CD14-positive monocyte (primary cell): ENCODE measurements at regions not wholly inside any gene's neighbourhood (a gene's known extent, or its start where the extent isn't known, plus 50 kb on each side); places are given as distances from the start of the nearest gene placed in this dataset.

Experiments
- DNase-seq, 3 donors: peaks; one replicate each; pipeline ENCODE4 v3.0.0-alpha.2; 2011 to 2022
- H2AFZ ChIP-seq: 2 replicates; pipeline ENCODE4 v1.6.0; 2012; ENCODE audit warnings: mild to moderate bottlenecking, low read depth, low read length, inconsistent platforms; ENCODE audit not compliant: insufficient read depth, poor library complexity, severe bottlenecking
- H3K27ac ChIP-seq, 2 donors: 1 replicate in 1 of 2; 2 replicates in 1 of 2; pipeline ENCODE4 v1.5.1; 2012 to 2013; ENCODE audit warnings: low read length in 2 of 2, control low read depth in 1 of 2, inconsistent platforms in 1 of 2, low read depth in 1 of 2, mild to moderate bottlenecking in 1 of 2
- H3K27me3 ChIP-seq, 2 donors: one replicate each; pipeline versions ENCODE4 v1.6.0 to v1.6.1; 2011 to 2013; ENCODE audit warnings: low read length in 2 of 2; ENCODE audit not compliant: control insufficient read depth in 2 of 2, insufficient read depth in 2 of 2
- H3K36me3 ChIP-seq, 2 donors: replicated peaks in 1 of 2; 1 replicate in 1 of 2; 2 replicates in 1 of 2; pipeline versions ENCODE4 v1.5.1 to v1.6.1; 2012 to 2013; ENCODE audit warnings: low read length in 2 of 2, control low read depth in 1 of 2, inconsistent platforms in 1 of 2, mild to moderate bottlenecking in 1 of 2; ENCODE audit not compliant: insufficient read depth in 2 of 2, control insufficient read depth in 1 of 2
- H3K4me1 ChIP-seq, 2 donors: 1 replicate in 1 of 2; 2 replicates in 1 of 2; pipeline versions ENCODE4 v1.5.1 to v1.6.1; 2012 to 2013; ENCODE audit warnings: low read length in 2 of 2, control low read depth in 1 of 2, inconsistent platforms in 1 of 2, mild to moderate bottlenecking in 1 of 2, moderate library complexity in 1 of 2; ENCODE audit not compliant: insufficient read depth in 2 of 2, control insufficient read depth in 1 of 2
- H3K4me2 ChIP-seq: replicated peaks from 2 replicates; pipeline ENCODE3; 2012; ENCODE audit warnings: low read length, moderate library complexity, mild to moderate bottlenecking; ENCODE audit not compliant: poor library complexity, severe bottlenecking; ENCODE audit errors: extremely low read depth
- H3K4me3 ChIP-seq, 3 experiments: fragments of 200-600 bp in 1 of 3; sonication (generic) in 1 of 3; replicated peaks in 1 of 3; 1 replicate in 2 of 3; 2 replicates in 1 of 3; pipeline ENCODE4 v1.5.1; 2011 to 2013; ENCODE audit warnings: low read length in 3 of 3, mild to moderate bottlenecking in 3 of 3, control low read depth in 2 of 3, low read depth in 2 of 3, inconsistent platforms in 1 of 3, moderate library complexity in 1 of 3
- H3K79me2 ChIP-seq: 2 replicates; pipeline ENCODE4 v1.6.0; 2012; ENCODE audit warnings: mild to moderate bottlenecking, control low read depth, inconsistent platforms, low read length, moderate library complexity; ENCODE audit not compliant: insufficient read depth
- H3K9ac ChIP-seq: 2 replicates; pipeline ENCODE4 v1.6.0; 2017; ENCODE audit warnings: low read length, mild to moderate bottlenecking; ENCODE audit not compliant: insufficient read depth, poor library complexity, severe bottlenecking
- H3K9me3 ChIP-seq, 2 donors: replicated peaks in 1 of 2; 1 replicate in 1 of 2; 2 replicates in 1 of 2; pipeline versions ENCODE4 v1.5.1 to v1.6.1; 2012 to 2013; ENCODE audit warnings: low read length in 2 of 2, control low read depth in 1 of 2; ENCODE audit not compliant: control insufficient read depth in 1 of 2, insufficient read depth in 1 of 2
- H4K20me1 ChIP-seq: 2 replicates; pipeline ENCODE4 v1.6.0; 2012; ENCODE audit warnings: mild to moderate bottlenecking, low read length, control low read depth, moderate library complexity; ENCODE audit not compliant: insufficient read depth
- H3K27ac Mint-ChIP-seq, 7 donors: one replicate each; pipeline ENCODE4 v1.8.0; 2020; ENCODE audit warnings: mild to moderate bottlenecking in 7 of 7, mixed read lengths in 7 of 7, moderate library complexity in 6 of 7, inconsistent platforms in 2 of 7
- H3K27me3 Mint-ChIP-seq, 3 donors: one replicate each; pipeline ENCODE4 v1.8.0; 2021 to 2022; ENCODE audit warnings: low read depth in 3 of 3, mild to moderate bottlenecking in 3 of 3, mixed read lengths in 3 of 3, moderate library complexity in 3 of 3, inconsistent platforms in 1 of 3
- H3K36me3 Mint-ChIP-seq, 2 donors: one replicate each; pipeline ENCODE4 v1.8.0; 2020; ENCODE audit warnings: mixed read lengths in 2 of 2, inconsistent platforms in 1 of 2, mild to moderate bottlenecking in 1 of 2
- H3K4me1 Mint-ChIP-seq: one replicate; pipeline ENCODE4 v1.8.0; 2020; ENCODE audit warnings: mild to moderate bottlenecking, mixed read lengths
- H3K4me3 Mint-ChIP-seq, 2 donors: one replicate each; pipeline ENCODE4 v1.8.0; 2020; ENCODE audit warnings: mild to moderate bottlenecking in 2 of 2, mixed read lengths in 2 of 2, moderate library complexity in 1 of 2
- H3K9me3 Mint-ChIP-seq, 7 donors: one replicate each; pipeline ENCODE4 v1.8.0; 2020 to 2022; ENCODE audit warnings: mixed read lengths in 7 of 7, mild to moderate bottlenecking in 6 of 7, moderate library complexity in 6 of 7, inconsistent platforms in 2 of 7
- whole genome bisulfite sequencing: methylation state at CpG from one replicate; pipeline ENCODE4 v1.1.5; 2013; ENCODE audit warnings: missing lambda C conversion rate; ENCODE audit not compliant: insufficient coverage; 5-methylcytosine and 5-hydroxymethylcytosine counted together
- intact Hi-C, 2 donors: fragments of 100-400 bp; cut with micrococcal nuclease; formaldehyde crosslinking; loops; one replicate each; pipeline versions ENCODE4 v1.15.0 to v1.15.1; 2023
- TF ChIP-seq, protein P1 (sequence below): fragments of 200-600 bp; IDR thresholded peaks from one replicate; pipeline ENCODE4 v1.8.0; 2022; ENCODE audit warnings: antibody characterized with exemption, mild to moderate bottlenecking

DNA sequence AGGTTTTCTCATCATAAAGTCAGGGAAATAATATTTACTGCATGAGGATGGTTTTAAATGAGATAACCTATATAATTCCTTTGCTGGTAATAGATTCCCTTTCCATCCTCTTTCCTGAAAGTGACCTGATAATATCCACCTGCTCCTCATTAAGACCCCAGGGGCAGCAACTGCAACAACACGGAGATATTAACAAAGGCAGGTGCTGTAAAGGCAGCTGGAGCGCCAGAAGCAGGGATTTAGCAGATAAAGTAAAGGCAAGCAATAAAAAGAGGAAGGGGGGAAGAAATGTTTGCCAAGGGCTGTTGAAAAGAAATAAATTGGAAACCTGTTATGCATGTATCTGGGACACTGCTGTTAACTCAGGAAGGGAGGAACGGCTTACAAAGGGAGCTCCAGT lies 472.6 kb upstream of the KLHL29 start:
- Histone ChIP-seq H3K4me1 (no peaks in the 10 kb centered on the region), H3K27ac (no peak overlapping the region), H3K79me2 (no peaks in the 10 kb centered on the region), H4K20me1 (no peaks in the 10 kb centered on the region), H3K27me3 (no peaks in the 10 kb centered on the region), H3K36me3 (no peaks in the 10 kb centered on the region), H3K9me3 (no peaks in the 10 kb centered on the region), H2AFZ (no peak overlapping the region), H3K9ac (no peak overlapping the region), H3K4me2 (no peak overlapping the region), H3K4me3 (no peak overlapping the region)
- H3K27ac Mint-ChIP-seq: no peak overlapping the region
- H3K4me3 Mint-ChIP-seq: no peak overlapping the region
- no peaks in the 10 kb centered on the region for H3K4me1 Mint-ChIP-seq
- WGBS: 87% methylated on average over 2 of the region's 3 CpGs
- peaks cover 0 to 6% (median 0%) of the 10 kb centered on the region in 7 donors for H3K9me3 Mint-ChIP-seq
- H3K27me3 Mint-ChIP-seq: no peaks in the 10 kb centered on the region
- H3K36me3 Mint-ChIP-seq: no peaks in the 10 kb centered on the region
- DNase-seq: no peak
- intact Hi-C loops: no loop called here
- TF ChIP-seq, protein P1, sequence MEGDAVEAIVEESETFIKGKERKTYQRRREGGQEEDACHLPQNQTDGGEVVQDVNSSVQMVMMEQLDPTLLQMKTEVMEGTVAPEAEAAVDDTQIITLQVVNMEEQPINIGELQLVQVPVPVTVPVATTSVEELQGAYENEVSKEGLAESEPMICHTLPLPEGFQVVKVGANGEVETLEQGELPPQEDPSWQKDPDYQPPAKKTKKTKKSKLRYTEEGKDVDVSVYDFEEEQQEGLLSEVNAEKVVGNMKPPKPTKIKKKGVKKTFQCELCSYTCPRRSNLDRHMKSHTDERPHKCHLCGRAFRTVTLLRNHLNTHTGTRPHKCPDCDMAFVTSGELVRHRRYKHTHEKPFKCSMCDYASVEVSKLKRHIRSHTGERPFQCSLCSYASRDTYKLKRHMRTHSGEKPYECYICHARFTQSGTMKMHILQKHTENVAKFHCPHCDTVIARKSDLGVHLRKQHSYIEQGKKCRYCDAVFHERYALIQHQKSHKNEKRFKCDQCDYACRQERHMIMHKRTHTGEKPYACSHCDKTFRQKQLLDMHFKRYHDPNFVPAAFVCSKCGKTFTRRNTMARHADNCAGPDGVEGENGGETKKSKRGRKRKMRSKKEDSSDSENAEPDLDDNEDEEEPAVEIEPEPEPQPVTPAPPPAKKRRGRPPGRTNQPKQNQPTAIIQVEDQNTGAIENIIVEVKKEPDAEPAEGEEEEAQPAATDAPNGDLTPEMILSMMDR: no peak

DNA sequence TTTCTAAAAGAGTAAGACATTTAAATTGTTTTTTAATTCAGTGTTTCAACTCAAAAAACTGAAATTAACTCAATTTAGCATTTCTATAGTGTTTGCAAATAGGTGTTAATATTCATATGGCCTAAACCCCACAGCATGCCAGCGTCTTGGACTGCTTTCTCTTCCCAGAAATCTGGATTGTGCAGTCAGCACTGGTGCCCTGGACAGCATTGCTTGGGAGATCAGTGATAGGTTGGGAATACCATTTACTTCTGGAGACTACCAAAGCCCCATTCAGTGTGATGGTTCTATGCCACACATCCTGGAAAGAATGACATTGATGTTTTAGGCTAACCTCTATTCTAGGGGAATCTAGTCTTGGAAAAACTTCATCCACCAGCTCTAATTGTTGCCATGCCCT lies 455.0 kb upstream of the KLHL29 start:
- Histone ChIP-seq H3K4me2 (no peak overlapping the region), H3K79me2 (no peaks in the 10 kb centered on the region), H4K20me1 (no peaks in the 10 kb centered on the region), H3K27me3 (no peaks in the 10 kb centered on the region), H3K9me3 (peaks cover 0 to 3% of the 10 kb centered on the region in 2 donors), H2AFZ (no peak overlapping the region), H3K4me1 (no peaks in the 10 kb centered on the region), H3K27ac (no peak overlapping the region), H3K4me3 (no peak overlapping the region), H3K9ac (no peak overlapping the region), H3K36me3 (no peaks in the 10 kb centered on the region)
- WGBS: no CpG with 5 or more reads among the region's 1 CpG
- TF ChIP-seq, protein P1: no peak
- H3K4me1 Mint-ChIP-seq: no peaks in the 10 kb centered on the region
- H3K27me3 Mint-ChIP-seq: peaks cover 0 to 2% (median 0%) of the 10 kb centered on the region in 3 donors
- no peak overlapping the region for H3K4me3 Mint-ChIP-seq
- intact Hi-C loops: no loop called here
- DNase-seq: no peak
- H3K27ac Mint-ChIP-seq: no peak overlapping the region
- H3K36me3 Mint-ChIP-seq: no peaks in the 10 kb centered on the region
- H3K9me3 Mint-ChIP-seq: peaks cover 3 to 7% (median 3%) of the 10 kb centered on the region in 7 donors
